ENCODE measurements at regions not wholly inside any gene's neighbourhood (a gene's known extent, or its start where the extent isn't known, plus 50 kb on each side); places are given as distances from the start of the nearest gene placed in this dataset.
"Not testable (repeated sequence)": the region's sequence is repeated elsewhere in the genome, so short reads cannot be mapped to it uniquely, and the experiment has no call there.

- Mint-ChIP-seq H3K36me3 (ENCODE audit: low read depth) (no peaks in the 10 kb centered on the region), H3K27me3 (no peaks in the 10 kb centered on the region), H3K4me3 (no peak overlapping the region), H3K4me1 (ENCODE audit: low read depth) (no peaks in the 10 kb centered on the region), H3K9me3 (no peaks in the 10 kb centered on the region), H3K27ac (no peak overlapping the region)
- TF ChIP-seq CTCF (IDR thresholded peaks at IDR 0.05), result no peak
- ChIA-PET CTCF (no interaction called here), POLR2A (no interaction called here)
- ATAC-seq (no peak), DNase-seq (no peak)
- intact Hi-C loops (cut with micrococcal nuclease), result no loop called here
Observed at GRCh38 chr7:109660401-109660800, 1090.7 kb downstream of the DNAJB9 start.

- no peaks in the 10 kb centered on the region for H3K27me3 Mint-ChIP-seq
- ATAC-seq, result no peak
- POLR2A ChIA-PET, result no interaction called here
- H3K27ac Mint-ChIP-seq, result no peak overlapping the region
- H3K4me3 Mint-ChIP-seq, result no peak overlapping the region
- H3K9me3 Mint-ChIP-seq, result no peaks in the 10 kb centered on the region
- no peak for DNase-seq
- intact Hi-C loops (cut with micrococcal nuclease), result no loop called here
- no peak for TF ChIP-seq CTCF (IDR thresholded peaks at IDR 0.05)
- no peaks in the 10 kb centered on the region for H3K36me3 Mint-ChIP-seq (ENCODE audit: low read depth)
- CTCF ChIA-PET, result no interaction called here
- no peaks in the 10 kb centered on the region for H3K4me1 Mint-ChIP-seq (ENCODE audit: low read depth)
Observed at GRCh38 chr7:109663806-109664205, 1094.1 kb downstream of the DNAJB9 start.

- CTCF ChIA-PET, DNase-seq, H3K9me3 Mint-ChIP-seq: not testable (repeated sequence)
Observed at GRCh38 chr7:109687269-109687668, 1117.6 kb downstream of the DNAJB9 start.

GRCh38 chr7:109692613-109693012 lies 1122.9 kb downstream of the DNAJB9 start:
- H3K9me3 Mint-ChIP-seq; H3K27ac Mint-ChIP-seq; DNase-seq; intact Hi-C loops (cut with micrococcal nuclease); H3K4me1 Mint-ChIP-seq (ENCODE audit: low read depth); H3K36me3 Mint-ChIP-seq (ENCODE audit: low read depth); H3K27me3 Mint-ChIP-seq; CTCF ChIA-PET; ATAC-seq; H3K4me3 Mint-ChIP-seq; POLR2A ChIA-PET: not testable (repeated sequence)

More at GRCh38 chr7:109687269-109687668, 1117.6 kb downstream of the DNAJB9 start:
- H3K27ac Mint-ChIP-seq; H3K36me3 Mint-ChIP-seq (ENCODE audit: low read depth); H3K4me1 Mint-ChIP-seq (ENCODE audit: low read depth); H3K4me3 Mint-ChIP-seq; POLR2A ChIA-PET; ATAC-seq; H3K27me3 Mint-ChIP-seq; intact Hi-C loops (cut with micrococcal nuclease): not testable (repeated sequence)

GRCh38 chr7:109694149-109695071 lies 1124.7 kb downstream of the DNAJB9 start:
- H3K4me1 Mint-ChIP-seq (ENCODE audit: low read depth), result no peaks in the 10 kb centered on the region
- peaks cover 12% of the 10 kb centered on the region for H3K9me3 Mint-ChIP-seq
- no peaks in the 10 kb centered on the region for H3K27me3 Mint-ChIP-seq
- ATAC-seq, result no peak
- intact Hi-C loops (cut with micrococcal nuclease), result no loop called here
- ChIA-PET POLR2A (no interaction called here), CTCF (no interaction called here)
- no peak for DNase-seq
- no peak overlapping the region for H3K4me3 Mint-ChIP-seq
- H3K27ac Mint-ChIP-seq, result no peak overlapping the region
- no peaks in the 10 kb centered on the region for H3K36me3 Mint-ChIP-seq (ENCODE audit: low read depth)
- TF ChIP-seq CTCF (IDR thresholded peaks at IDR 0.05), result no peak

GRCh38 chr7:109695419-109695818 lies 1125.7 kb downstream of the DNAJB9 start:
- Mint-ChIP-seq H3K9me3 (peaks cover 10% of the 10 kb centered on the region), H3K27me3 (no peaks in the 10 kb centered on the region), H3K4me3 (no peak overlapping the region), H3K27ac (no peak overlapping the region), H3K4me1 (ENCODE audit: low read depth) (no peaks in the 10 kb centered on the region), H3K36me3 (ENCODE audit: low read depth) (no peaks in the 10 kb centered on the region)
- CTCF ChIA-PET, result no interaction called here
- intact Hi-C loops (cut with micrococcal nuclease), result no loop called here
- TF ChIP-seq CTCF (IDR thresholded peaks at IDR 0.05), result no peak
- ATAC-seq, result no peak
- POLR2A ChIA-PET, result no interaction called here
- DNase-seq, result no peak

Measured in activated CD8-positive, alpha-beta T cell treated with anti-CD3 and anti-CD28 coated beads for 36 hours (primary cell).